ENCODE measurements at regions not wholly inside any gene's neighbourhood (a gene's known extent, or its start where the extent isn't known, plus 50 kb on each side); places are given as distances from the start of the nearest gene placed in this dataset.
A peak's percentile ranks its signal among the peaks of the same experiment; 100 is the strongest.

DNA sequence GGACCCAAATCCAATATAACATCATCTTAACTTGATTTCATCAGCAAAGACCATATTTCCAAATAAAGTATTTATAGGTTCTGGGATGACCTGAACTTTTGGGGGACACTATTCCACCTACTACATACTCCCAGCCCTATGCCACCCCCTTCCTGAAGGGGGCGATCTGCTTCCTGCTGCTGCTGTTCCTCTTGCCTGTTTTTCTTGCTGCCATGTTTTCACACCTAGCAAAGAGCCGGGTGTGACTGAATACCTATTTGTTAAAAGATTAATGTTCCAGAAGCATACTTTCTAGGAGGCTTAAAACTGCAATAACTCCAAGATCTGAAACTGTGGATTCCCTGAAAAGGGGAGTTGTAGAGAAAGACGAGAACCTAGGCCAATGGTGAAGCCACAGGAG is 89.7 kb downstream of the ICOS start:
- no peaks in the 10 kb centered on the region for H3K36me3 ChIP-seq (ENCODE audit: control insufficient read depth, insufficient read depth, low read length)
- H3K27me3 ChIP-seq (replicated peaks; ENCODE audit: control insufficient read depth, insufficient read depth, low read length, poor library complexity, severe bottlenecking), result no peaks in the 10 kb centered on the region
- H3K27ac ChIP-seq (ENCODE audit: insufficient read depth, low read length, poor library complexity, severe bottlenecking), result no peak overlapping the region
- peaks cover 7% of the 10 kb centered on the region for H3K4me1 ChIP-seq (ENCODE audit: control insufficient read depth, insufficient read depth, low read length, poor library complexity, severe bottlenecking)
- DNase-seq, result no peak
- no peaks in the 10 kb centered on the region for H3K9me3 ChIP-seq (ENCODE audit: control insufficient read depth, low read length)
- H3K4me3 ChIP-seq (ENCODE audit: insufficient read depth, low read depth, low read length, poor library complexity, severe bottlenecking), result no peak overlapping the region

DNA sequence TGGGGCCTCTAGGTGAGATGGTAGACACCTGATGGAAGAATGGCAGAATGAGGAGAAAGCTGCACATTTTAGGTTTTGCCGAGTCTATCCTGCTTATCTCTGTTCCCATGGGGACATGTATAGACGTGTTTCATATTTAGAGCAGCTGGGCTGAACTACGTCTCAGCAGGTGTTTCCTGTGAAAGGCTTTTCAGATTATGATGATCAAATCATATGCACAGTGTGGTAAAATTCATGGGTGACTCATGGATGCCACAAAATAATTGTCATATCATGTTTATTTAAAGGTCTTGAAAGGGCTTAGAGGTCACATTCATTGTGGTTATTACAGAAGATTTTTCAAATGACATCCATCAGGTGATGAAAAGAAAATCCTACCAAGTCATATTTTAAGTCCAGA is 90.5 kb downstream of the ICOS start:
- Histone ChIP-seq H3K4me1 (ENCODE audit: control insufficient read depth, insufficient read depth, low read length, poor library complexity, severe bottlenecking) (peaks cover 7% of the 10 kb centered on the region), H3K9me3 (ENCODE audit: control insufficient read depth, low read length) (no peaks in the 10 kb centered on the region), H3K36me3 (ENCODE audit: control insufficient read depth, insufficient read depth, low read length) (no peaks in the 10 kb centered on the region), H3K27me3 (replicated peaks; ENCODE audit: control insufficient read depth, insufficient read depth, low read length, poor library complexity, severe bottlenecking) (no peaks in the 10 kb centered on the region), H3K4me3 (ENCODE audit: insufficient read depth, low read depth, low read length, poor library complexity, severe bottlenecking) (no peak overlapping the region), H3K27ac (ENCODE audit: insufficient read depth, low read length, poor library complexity, severe bottlenecking) (no peak overlapping the region)
- peak in 2 of 3 donors; percentile 17 to 18 for DNase-seq

DNA sequence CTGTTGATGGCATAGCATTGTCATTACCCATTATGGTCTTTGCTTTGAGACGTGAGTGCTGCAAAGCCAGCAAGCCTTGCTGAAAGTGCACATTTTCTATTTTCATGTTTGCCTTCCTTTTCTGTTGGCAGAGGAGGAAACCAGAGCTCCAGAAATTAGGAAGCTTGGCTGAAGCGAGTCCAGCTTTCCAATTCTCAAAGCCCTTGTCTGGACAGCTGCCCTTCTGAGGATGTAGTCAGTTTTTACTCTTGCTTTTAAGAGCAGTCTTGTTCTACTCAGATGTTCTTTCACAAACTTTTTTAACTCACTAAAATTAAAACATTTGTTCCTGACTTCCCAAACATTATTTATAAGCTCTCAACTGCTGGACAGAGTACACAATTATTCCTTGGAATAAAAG is 93.8 kb downstream of the ICOS start:
- Histone ChIP-seq H3K27me3 (replicated peaks; ENCODE audit: control insufficient read depth, insufficient read depth, low read length, poor library complexity, severe bottlenecking) (no peaks in the 10 kb centered on the region), H3K4me3 (ENCODE audit: insufficient read depth, low read depth, low read length, poor library complexity, severe bottlenecking) (no peak overlapping the region), H3K36me3 (ENCODE audit: control insufficient read depth, insufficient read depth, low read length) (no peaks in the 10 kb centered on the region), H3K27ac (ENCODE audit: insufficient read depth, low read length, poor library complexity, severe bottlenecking) (no peak overlapping the region), H3K9me3 (ENCODE audit: control insufficient read depth, low read length) (no peaks in the 10 kb centered on the region), H3K4me1 (ENCODE audit: control insufficient read depth, insufficient read depth, low read length, poor library complexity, severe bottlenecking) (peaks cover 3% of the 10 kb centered on the region)
- DNase-seq, result no peak

DNA sequence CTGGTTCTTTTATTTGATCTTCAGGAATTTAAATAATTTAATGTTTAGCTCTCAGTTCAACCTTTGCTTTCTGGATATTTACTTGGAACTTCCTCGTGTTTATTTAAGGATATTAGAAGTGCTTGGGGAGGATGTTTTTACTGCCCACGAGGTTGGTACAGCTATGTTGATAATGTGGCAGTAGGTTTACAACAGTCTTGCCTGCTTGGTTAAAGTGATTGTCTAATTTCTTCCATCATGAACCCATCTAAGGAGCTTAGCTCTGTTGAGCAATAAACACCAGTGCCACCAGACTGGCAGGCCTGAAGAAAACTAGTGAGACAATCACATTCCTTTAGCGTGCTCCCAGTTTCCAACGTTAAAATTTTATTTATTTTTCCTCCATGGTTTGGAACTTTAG is 94.5 kb downstream of the ICOS start:
- no peaks in the 10 kb centered on the region for H3K9me3 ChIP-seq (ENCODE audit: control insufficient read depth, low read length)
- no peaks in the 10 kb centered on the region for H3K27me3 ChIP-seq (replicated peaks; ENCODE audit: control insufficient read depth, insufficient read depth, low read length, poor library complexity, severe bottlenecking)
- DNase-seq, result no peak
- no peak overlapping the region for H3K4me3 ChIP-seq (ENCODE audit: insufficient read depth, low read depth, low read length, poor library complexity, severe bottlenecking)
- H3K4me1 ChIP-seq (ENCODE audit: control insufficient read depth, insufficient read depth, low read length, poor library complexity, severe bottlenecking), result peaks cover 3% of the 10 kb centered on the region
- no peaks in the 10 kb centered on the region for H3K36me3 ChIP-seq (ENCODE audit: control insufficient read depth, insufficient read depth, low read length)
- no peak overlapping the region for H3K27ac ChIP-seq (ENCODE audit: insufficient read depth, low read length, poor library complexity, severe bottlenecking)

DNA sequence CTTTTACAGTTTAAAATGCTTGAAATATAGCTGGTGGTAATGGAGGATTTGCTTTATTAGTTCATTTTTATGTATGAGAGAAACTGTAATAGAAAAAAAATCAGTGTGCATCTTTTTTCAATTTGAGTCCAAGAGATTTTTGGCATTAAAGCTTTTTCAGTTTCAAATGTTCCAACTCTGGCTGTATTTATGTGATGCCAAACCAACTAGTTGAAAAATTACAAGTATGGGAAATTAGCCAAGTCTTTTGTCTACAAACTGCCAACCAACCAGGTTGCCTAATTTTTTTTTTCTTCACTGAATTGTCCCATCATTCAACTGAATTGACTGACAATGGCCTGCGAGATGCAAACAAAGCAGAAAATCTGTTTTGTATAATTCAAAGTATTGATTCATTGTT is 95.7 kb downstream of the ICOS start:
- H3K4me3 ChIP-seq (ENCODE audit: insufficient read depth, low read depth, low read length, poor library complexity, severe bottlenecking), result no peak overlapping the region
- no peak for DNase-seq
- H3K36me3 ChIP-seq (ENCODE audit: control insufficient read depth, insufficient read depth, low read length), result no peaks in the 10 kb centered on the region
- no peaks in the 10 kb centered on the region for H3K9me3 ChIP-seq (ENCODE audit: control insufficient read depth, low read length)
- no peaks in the 10 kb centered on the region for H3K27me3 ChIP-seq (replicated peaks; ENCODE audit: control insufficient read depth, insufficient read depth, low read length, poor library complexity, severe bottlenecking)
- no peak overlapping the region for H3K27ac ChIP-seq (ENCODE audit: insufficient read depth, low read length, poor library complexity, severe bottlenecking)
- H3K4me1 ChIP-seq (ENCODE audit: control insufficient read depth, insufficient read depth, low read length, poor library complexity, severe bottlenecking), result no peaks in the 10 kb centered on the region

DNA sequence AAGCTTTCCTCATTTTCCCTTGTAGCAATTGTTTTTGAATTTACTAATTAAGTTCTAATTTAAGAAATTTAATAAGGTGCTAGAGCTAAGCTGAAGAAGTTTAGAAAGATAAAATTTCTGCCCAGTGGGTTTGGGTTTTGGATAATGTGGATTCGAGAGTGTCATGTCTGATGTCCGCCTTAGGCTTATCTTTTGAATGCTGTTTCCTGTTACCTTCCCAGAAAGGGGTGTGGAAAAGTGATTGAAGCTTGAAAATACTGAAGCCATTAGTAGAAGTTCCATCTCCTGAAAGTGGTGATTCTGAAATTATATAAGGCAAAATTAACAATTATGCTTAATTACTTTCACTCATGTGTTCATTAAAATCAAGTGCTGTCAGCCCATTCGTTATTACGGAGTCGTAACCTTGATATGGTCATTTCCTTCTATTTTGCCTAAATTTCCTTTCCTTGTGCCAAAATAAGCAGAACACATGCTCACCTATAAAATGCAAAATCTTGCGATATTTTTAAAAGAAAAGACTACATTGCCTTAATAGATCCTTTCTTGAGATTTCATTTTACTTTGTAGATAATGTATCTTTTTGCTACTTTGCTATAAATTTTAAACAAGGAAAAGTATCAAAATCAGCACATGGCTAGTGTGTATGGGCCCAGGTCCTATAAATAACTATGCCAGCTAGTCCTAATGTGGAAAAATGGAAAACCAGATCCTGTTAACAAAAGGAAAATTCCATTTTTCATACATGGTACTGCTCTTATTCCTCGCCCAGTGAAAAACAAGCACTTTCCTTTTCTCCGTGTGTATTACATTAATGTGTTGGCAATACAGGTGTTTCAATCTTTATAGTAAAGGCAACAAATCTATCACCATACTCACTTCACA is 97.3 kb downstream of the ICOS start:
- Histone ChIP-seq H3K27ac (ENCODE audit: insufficient read depth, low read length, poor library complexity, severe bottlenecking) (no peak overlapping the region), H3K36me3 (ENCODE audit: control insufficient read depth, insufficient read depth, low read length) (no peaks in the 10 kb centered on the region), H3K4me1 (ENCODE audit: control insufficient read depth, insufficient read depth, low read length, poor library complexity, severe bottlenecking) (no peaks in the 10 kb centered on the region), H3K27me3 (replicated peaks; ENCODE audit: control insufficient read depth, insufficient read depth, low read length, poor library complexity, severe bottlenecking) (no peaks in the 10 kb centered on the region), H3K9me3 (ENCODE audit: control insufficient read depth, low read length) (no peaks in the 10 kb centered on the region), H3K4me3 (ENCODE audit: insufficient read depth, low read depth, low read length, poor library complexity, severe bottlenecking) (no peak overlapping the region)
- no peak for DNase-seq

DNA sequence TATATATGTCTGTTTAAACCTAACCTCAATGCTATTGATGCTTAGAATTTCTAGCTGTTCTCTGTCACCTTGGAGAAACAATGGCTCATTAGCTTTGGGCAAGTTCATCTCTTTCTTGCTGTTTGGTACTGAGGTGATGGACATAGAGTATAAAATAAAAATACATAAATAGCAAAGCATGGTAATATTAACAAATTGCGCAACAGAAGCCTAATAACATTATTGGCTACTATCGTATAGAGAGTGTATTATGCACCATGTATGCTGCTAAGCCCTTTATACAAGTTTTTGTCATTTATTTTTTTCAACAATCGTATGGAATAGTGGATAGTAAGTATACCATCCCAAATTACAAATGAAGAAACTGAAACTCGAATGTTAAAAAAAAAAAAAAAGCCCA is 100.1 kb downstream of the ICOS start:
- no peak for DNase-seq
- H3K27ac ChIP-seq (ENCODE audit: insufficient read depth, low read length, poor library complexity, severe bottlenecking), result no peak overlapping the region
- H3K9me3 ChIP-seq (ENCODE audit: control insufficient read depth, low read length), result no peaks in the 10 kb centered on the region
- no peak overlapping the region for H3K4me3 ChIP-seq (ENCODE audit: insufficient read depth, low read depth, low read length, poor library complexity, severe bottlenecking)
- no peaks in the 10 kb centered on the region for H3K4me1 ChIP-seq (ENCODE audit: control insufficient read depth, insufficient read depth, low read length, poor library complexity, severe bottlenecking)
- H3K27me3 ChIP-seq (replicated peaks; ENCODE audit: control insufficient read depth, insufficient read depth, low read length, poor library complexity, severe bottlenecking), result no peaks in the 10 kb centered on the region
- H3K36me3 ChIP-seq (ENCODE audit: control insufficient read depth, insufficient read depth, low read length), result no peaks in the 10 kb centered on the region

DNA sequence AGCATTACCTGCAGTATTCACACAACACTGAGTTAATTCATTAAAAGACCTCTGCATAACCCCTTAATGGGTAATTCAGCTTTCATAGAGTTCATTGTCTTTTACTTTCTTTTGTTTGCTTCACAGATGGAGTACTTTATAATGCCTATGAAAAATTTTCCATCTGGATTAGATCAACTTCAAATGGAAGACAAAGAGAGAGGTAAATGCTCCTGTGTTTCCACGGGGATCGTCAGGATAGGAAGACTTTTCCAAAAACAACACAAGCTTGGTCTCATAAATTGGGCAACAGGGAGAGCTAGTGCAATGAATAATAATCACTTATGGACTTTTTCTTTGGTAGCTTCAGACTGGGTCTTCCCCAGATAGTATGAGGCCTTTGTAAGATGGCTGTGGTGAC is 100.7 kb downstream of the ICOS start:
- no peak for DNase-seq

DNA sequence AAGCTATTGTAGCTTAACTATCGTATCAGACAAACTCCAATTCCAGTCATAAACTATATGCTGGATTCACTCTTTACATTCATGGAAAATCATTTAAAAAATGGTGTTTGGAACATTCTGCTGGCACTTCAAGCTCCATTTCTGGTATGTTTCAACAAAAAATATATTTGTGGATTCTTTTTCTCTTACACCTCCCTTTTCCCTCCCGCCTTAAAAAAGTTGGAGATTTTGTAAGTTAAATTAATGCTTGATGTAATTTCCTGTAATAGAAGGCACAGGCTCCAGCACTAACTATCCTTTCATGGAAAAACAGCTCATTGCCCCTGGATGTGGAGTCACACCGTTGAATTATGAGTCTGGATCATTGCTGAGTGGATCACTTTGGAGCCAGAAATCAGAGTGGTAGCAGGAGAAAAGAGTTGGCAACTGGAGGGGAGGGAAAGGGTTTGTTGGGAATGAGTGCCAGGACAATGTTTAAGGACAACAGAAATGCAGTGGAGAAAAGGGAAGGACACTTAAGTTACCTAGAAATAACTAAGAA is 102.8 kb downstream of the ICOS start:
- no peaks in the 10 kb centered on the region for H3K4me1 ChIP-seq (ENCODE audit: control insufficient read depth, insufficient read depth, low read length, poor library complexity, severe bottlenecking)
- no peak overlapping the region for H3K4me3 ChIP-seq (ENCODE audit: insufficient read depth, low read depth, low read length, poor library complexity, severe bottlenecking)
- H3K9me3 ChIP-seq (ENCODE audit: control insufficient read depth, low read length), result no peaks in the 10 kb centered on the region
- no peak overlapping the region for H3K27ac ChIP-seq (ENCODE audit: insufficient read depth, low read length, poor library complexity, severe bottlenecking)
- H3K36me3 ChIP-seq (ENCODE audit: control insufficient read depth, insufficient read depth, low read length), result no peaks in the 10 kb centered on the region
- no peaks in the 10 kb centered on the region for H3K27me3 ChIP-seq (replicated peaks; ENCODE audit: control insufficient read depth, insufficient read depth, low read length, poor library complexity, severe bottlenecking)
- DNase-seq, result no peak

More for the DNA sequence above, 100.7 kb downstream of the ICOS start:
- H3K9me3 ChIP-seq (ENCODE audit: control insufficient read depth, low read length), result no peaks in the 10 kb centered on the region
- H3K27ac ChIP-seq (ENCODE audit: insufficient read depth, low read length, poor library complexity, severe bottlenecking), result no peak overlapping the region
- no peaks in the 10 kb centered on the region for H3K27me3 ChIP-seq (replicated peaks; ENCODE audit: control insufficient read depth, insufficient read depth, low read length, poor library complexity, severe bottlenecking)
- no peak overlapping the region for H3K4me3 ChIP-seq (ENCODE audit: insufficient read depth, low read depth, low read length, poor library complexity, severe bottlenecking)
- H3K4me1 ChIP-seq (ENCODE audit: control insufficient read depth, insufficient read depth, low read length, poor library complexity, severe bottlenecking), result no peaks in the 10 kb centered on the region
- H3K36me3 ChIP-seq (ENCODE audit: control insufficient read depth, insufficient read depth, low read length), result no peaks in the 10 kb centered on the region

DNA sequence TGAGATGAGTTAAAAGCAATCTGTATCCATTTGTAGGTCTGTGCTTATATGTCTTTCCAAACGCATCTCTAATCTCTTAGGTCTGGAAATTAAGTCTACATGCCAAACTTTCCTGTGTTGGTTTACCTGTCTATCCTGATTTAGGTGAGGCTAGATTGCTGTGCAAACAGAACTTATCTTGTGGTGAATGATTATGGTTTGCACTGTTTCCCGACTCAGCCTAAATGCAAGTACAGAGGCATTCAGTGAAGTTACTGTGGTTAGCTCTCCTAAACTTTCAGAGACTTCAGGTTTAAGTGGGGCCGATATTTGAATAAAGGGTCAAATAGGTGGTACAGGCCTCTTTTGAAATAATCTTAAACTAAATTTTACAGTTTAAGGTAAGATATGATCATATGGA is 103.5 kb downstream of the ICOS start:
- H3K36me3 ChIP-seq (ENCODE audit: control insufficient read depth, insufficient read depth, low read length), result no peaks in the 10 kb centered on the region
- no peaks in the 10 kb centered on the region for H3K4me1 ChIP-seq (ENCODE audit: control insufficient read depth, insufficient read depth, low read length, poor library complexity, severe bottlenecking)
- no peaks in the 10 kb centered on the region for H3K9me3 ChIP-seq (ENCODE audit: control insufficient read depth, low read length)
- no peak overlapping the region for H3K4me3 ChIP-seq (ENCODE audit: insufficient read depth, low read depth, low read length, poor library complexity, severe bottlenecking)
- H3K27me3 ChIP-seq (replicated peaks; ENCODE audit: control insufficient read depth, insufficient read depth, low read length, poor library complexity, severe bottlenecking), result no peaks in the 10 kb centered on the region
- no peak overlapping the region for H3K27ac ChIP-seq (ENCODE audit: insufficient read depth, low read length, poor library complexity, severe bottlenecking)
- DNase-seq, result no peak
